SU-DHL-6 (cell line): ENCODE measurements at regions not wholly inside any gene's neighbourhood (a gene's known extent, or its start where the extent isn't known, plus 50 kb on each side); places are given as distances from the start of the nearest gene placed in this dataset.

Experiments
- H2AFZ ChIP-seq: fragments of 200-600 bp; sonication (generic); 2 replicates; pipeline ENCODE4 v1.6.1; 2014; ENCODE audit warnings: low read depth, mild to moderate bottlenecking, moderate library complexity, mixed read lengths, antibody characterized with exemption, low read length; ENCODE audit not compliant: severe bottlenecking
- H3F3A ChIP-seq: fragments of 200-600 bp; shearing (Covaris generic); 2 replicates; pipeline ENCODE4 v1.6.0; 2016; ENCODE audit warnings: antibody characterized with exemption, mild to moderate bottlenecking; ENCODE audit not compliant: insufficient read depth
- H3K27ac ChIP-seq: fragments of 200-600 bp; sonication (generic); 2 replicates; pipeline ENCODE4 v1.5.1; 2016; ENCODE audit warnings: low read depth, mild to moderate bottlenecking, low read length, moderate library complexity, mixed read lengths
- H3K27me3 ChIP-seq: fragments of 200-600 bp; sonication (generic), shearing (Covaris generic); 2 replicates; pipeline ENCODE4 v1.6.0; 2014; ENCODE audit warnings: mild to moderate bottlenecking, low read length
- H3K36me3 ChIP-seq: fragments of 200-600 bp; sonication (generic); 2 replicates; pipeline ENCODE4 v1.6.1; 2014; ENCODE audit warnings: mild to moderate bottlenecking, low read length, mixed read lengths
- H3K4me2 ChIP-seq: fragments of 300-600, 200-600 bp; shearing (Covaris generic), sonication (generic); 2 replicates; pipeline ENCODE4 v1.6.0; 2014; ENCODE audit warnings: low read length, low read depth, mild to moderate bottlenecking; ENCODE audit not compliant: poor library complexity, severe bottlenecking
- H3K4me3 ChIP-seq: fragments of 200-600 bp; sonication (generic); 2 replicates; pipeline ENCODE4 v1.5.1; 2014; ENCODE audit warnings: antibody characterized with exemption, low read length, mild to moderate bottlenecking, mixed read lengths; ENCODE audit not compliant: insufficient read depth, poor library complexity, severe bottlenecking
- H3K79me2 ChIP-seq: fragments of 200-600 bp; sonication (generic); 2 replicates; pipeline ENCODE4 v1.6.1; 2014; ENCODE audit warnings: mild to moderate bottlenecking, low read length, moderate library complexity; ENCODE audit not compliant: insufficient read depth
- H3K9ac ChIP-seq: fragments of 200-600 bp; sonication (generic); 2 replicates; pipeline ENCODE4 v1.7.0; 2014; ENCODE audit warnings: mild to moderate bottlenecking, low read length
- H3K9me2 ChIP-seq: fragments of 200-600 bp; sonication (generic); replicated peaks from 2 replicates; pipeline ENCODE4 v1.6.1; 2014; ENCODE audit warnings: low read length; ENCODE audit not compliant: insufficient read depth
- H3K9me3 ChIP-seq: fragments of 200-600 bp; sonication (generic); 2 replicates; pipeline ENCODE4 v1.6.1; 2014; ENCODE audit warnings: low read length, mixed read lengths; ENCODE audit not compliant: insufficient read depth
- H4K20me1 ChIP-seq: fragments of 200-600 bp; sonication (generic); 2 replicates; pipeline ENCODE4 v1.6.1; 2014; ENCODE audit warnings: low read depth, mild to moderate bottlenecking, antibody characterized with exemption, low read length, moderate library complexity, mixed read lengths
- EZH2phosphoT487 ChIP-seq: fragments of 200-600 bp; sonication (generic), shearing (Covaris generic); conservative IDR thresholded peaks from 2 replicates; pipeline ENCODE4 v1.6.1; 2018; ENCODE audit warnings: mild to moderate bottlenecking, antibody characterized with exemption, low read length, moderate library complexity, mixed read lengths
- TF ChIP-seq, protein P1 (sequence below): fragments of 200-600 bp; sonication (generic); IDR thresholded peaks from one replicate; pipeline ENCODE4 v1.5.1; 2017; ENCODE audit warnings: antibody characterized with exemption, mild to moderate bottlenecking, low read length, moderate library complexity; ENCODE audit not compliant: insufficient read depth, poor library complexity, severe bottlenecking

- H2AFZ ChIP-seq, result no peak overlapping the region
- H4K20me1 ChIP-seq, result no peaks in the 10 kb centered on the region
- no peak overlapping the region for H3K27ac ChIP-seq
- H3K4me3 ChIP-seq, result no peak overlapping the region
- TF ChIP-seq, protein P1, sequence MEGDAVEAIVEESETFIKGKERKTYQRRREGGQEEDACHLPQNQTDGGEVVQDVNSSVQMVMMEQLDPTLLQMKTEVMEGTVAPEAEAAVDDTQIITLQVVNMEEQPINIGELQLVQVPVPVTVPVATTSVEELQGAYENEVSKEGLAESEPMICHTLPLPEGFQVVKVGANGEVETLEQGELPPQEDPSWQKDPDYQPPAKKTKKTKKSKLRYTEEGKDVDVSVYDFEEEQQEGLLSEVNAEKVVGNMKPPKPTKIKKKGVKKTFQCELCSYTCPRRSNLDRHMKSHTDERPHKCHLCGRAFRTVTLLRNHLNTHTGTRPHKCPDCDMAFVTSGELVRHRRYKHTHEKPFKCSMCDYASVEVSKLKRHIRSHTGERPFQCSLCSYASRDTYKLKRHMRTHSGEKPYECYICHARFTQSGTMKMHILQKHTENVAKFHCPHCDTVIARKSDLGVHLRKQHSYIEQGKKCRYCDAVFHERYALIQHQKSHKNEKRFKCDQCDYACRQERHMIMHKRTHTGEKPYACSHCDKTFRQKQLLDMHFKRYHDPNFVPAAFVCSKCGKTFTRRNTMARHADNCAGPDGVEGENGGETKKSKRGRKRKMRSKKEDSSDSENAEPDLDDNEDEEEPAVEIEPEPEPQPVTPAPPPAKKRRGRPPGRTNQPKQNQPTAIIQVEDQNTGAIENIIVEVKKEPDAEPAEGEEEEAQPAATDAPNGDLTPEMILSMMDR, result no peak
- no peak for TF ChIP-seq EZH2phosphoT487
- H3K9ac ChIP-seq, result no peak overlapping the region
- H3K27me3 ChIP-seq, result no peaks in the 10 kb centered on the region
- no peaks in the 10 kb centered on the region for H3K9me3 ChIP-seq
- H3K36me3 ChIP-seq, result no peaks in the 10 kb centered on the region
- no peaks in the 10 kb centered on the region for H3K9me2 ChIP-seq
- H3F3A ChIP-seq, result no peaks in the 10 kb centered on the region
- no peak overlapping the region for H3K4me2 ChIP-seq
- H3K79me2 ChIP-seq, result no peaks in the 10 kb centered on the region
These were observed 1235.3 kb upstream of the AUTS2 start for GRCh38 chr7:68362745-68363518.

DNA sequence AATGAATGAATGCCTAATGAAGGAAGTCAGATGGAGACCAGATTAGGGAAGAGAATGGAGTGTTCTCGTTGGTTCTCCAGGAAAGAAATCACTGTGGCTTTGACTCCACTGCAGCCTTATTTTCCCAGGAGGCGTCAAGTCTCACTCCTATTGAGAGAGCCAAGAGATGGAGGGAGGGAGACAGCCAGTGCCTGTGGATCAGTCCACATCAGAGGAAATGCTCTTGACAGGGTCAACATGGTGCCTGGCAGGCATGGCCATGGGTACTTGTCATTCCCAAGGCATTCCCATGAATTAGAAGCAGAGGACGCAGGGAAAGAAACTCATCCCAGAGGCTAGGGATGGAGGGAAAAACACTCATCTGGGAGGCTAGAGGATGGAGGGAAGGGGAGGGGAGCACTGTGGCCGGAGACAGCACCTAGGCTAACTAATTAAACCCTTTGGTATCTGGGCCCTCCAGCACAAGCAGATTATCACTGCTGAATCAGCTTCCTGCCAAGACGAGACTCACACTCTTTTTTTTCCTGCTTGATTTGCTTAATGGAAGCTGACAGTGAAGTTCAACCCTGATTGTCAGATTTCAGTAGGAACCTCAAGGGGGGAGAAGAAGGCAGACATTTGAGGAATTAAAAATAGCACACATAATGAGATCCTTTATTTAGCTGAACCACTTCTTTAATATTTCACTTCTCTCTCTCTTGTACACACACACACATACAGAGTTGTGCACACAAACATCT, 1233.2 kb upstream of the AUTS2 start:
- Histone ChIP-seq H4K20me1 (no peaks in the 10 kb centered on the region), H3F3A (no peaks in the 10 kb centered on the region), H3K36me3 (no peaks in the 10 kb centered on the region), H3K79me2 (no peaks in the 10 kb centered on the region), H2AFZ (no peak overlapping the region), H3K9me3 (no peaks in the 10 kb centered on the region), H3K9me2 (no peaks in the 10 kb centered on the region), H3K9ac (no peak overlapping the region), H3K4me2 (no peak overlapping the region), H3K27me3 (no peaks in the 10 kb centered on the region), H3K4me3 (no peak overlapping the region), H3K27ac (no peak overlapping the region)
- no peak for TF ChIP-seq EZH2phosphoT487
- TF ChIP-seq, protein P1, result no peak

GRCh38 chr7:68371985-68372384, 1226.3 kb upstream of the AUTS2 start:
- TF ChIP-seq EZH2phosphoT487, result no peak
- TF ChIP-seq, protein P1, result no peak
- Histone ChIP-seq H3K27ac (no peak overlapping the region), H3K9me3 (peaks cover 4% of the 10 kb centered on the region; the same call in 1 of the 2 replicates), H3K4me2 (no peak overlapping the region), H4K20me1 (no peaks in the 10 kb centered on the region), H3K27me3 (no peaks in the 10 kb centered on the region; the same call in 1 of the 2 replicates), H3K36me3 (no peaks in the 10 kb centered on the region), H3K9me2 (no peaks in the 10 kb centered on the region), H3K4me3 (no peak overlapping the region), H3K9ac (no peak overlapping the region), H2AFZ (no peak overlapping the region), H3F3A (no peaks in the 10 kb centered on the region), H3K79me2 (no peaks in the 10 kb centered on the region)
